HFFc6 (cell line): ENCODE measurements at regions not wholly inside any gene's neighbourhood (a gene's known extent, or its start where the extent isn't known, plus 50 kb on each side); places are given as distances from the start of the nearest gene placed in this dataset.
A peak's percentile ranks its signal among the peaks of the same experiment; 100 is the strongest.
"Not testable (repeated sequence)": the region's sequence is repeated elsewhere in the genome, so short reads cannot be mapped to it uniquely, and the experiment has no call there.

Experiments
- DNase-seq: peaks from one replicate; pipeline ENCODE4 v3.0.0-alpha.2; 2018
- H3K27ac Mint-ChIP-seq: 2 replicates; pipeline ENCODE4 v1.8.0; 2020; ENCODE audit warnings: mild to moderate bottlenecking, mixed read lengths
- H3K27me3 Mint-ChIP-seq: 2 replicates; pipeline ENCODE4 v1.8.0; 2021; ENCODE audit warnings: mild to moderate bottlenecking, moderate library complexity, mixed read lengths; ENCODE audit not compliant: insufficient read depth
- H3K36me3 Mint-ChIP-seq: 2 replicates; pipeline ENCODE4 v1.8.0; 2021; ENCODE audit warnings: low read depth, mixed read lengths
- H3K4me1 Mint-ChIP-seq: 2 replicates; pipeline ENCODE4 v1.8.0; 2020; ENCODE audit warnings: low read depth, mixed read lengths
- H3K4me3 Mint-ChIP-seq: 2 replicates; pipeline ENCODE4 v1.8.0; 2020; ENCODE audit warnings: mild to moderate bottlenecking, moderate library complexity, mixed read lengths
- H3K9me3 Mint-ChIP-seq: 2 replicates; pipeline ENCODE4 v1.8.0; 2020; ENCODE audit warnings: mild to moderate bottlenecking, mixed read lengths
- TF ChIP-seq, protein P1 (sequence below): fragments of 200-600 bp; sonication (generic); IDR thresholded peaks from 2 replicates; pipeline ENCODE4 v1.5.0; 2021; ENCODE audit warnings: antibody characterized with exemption, mild to moderate bottlenecking

DNA sequence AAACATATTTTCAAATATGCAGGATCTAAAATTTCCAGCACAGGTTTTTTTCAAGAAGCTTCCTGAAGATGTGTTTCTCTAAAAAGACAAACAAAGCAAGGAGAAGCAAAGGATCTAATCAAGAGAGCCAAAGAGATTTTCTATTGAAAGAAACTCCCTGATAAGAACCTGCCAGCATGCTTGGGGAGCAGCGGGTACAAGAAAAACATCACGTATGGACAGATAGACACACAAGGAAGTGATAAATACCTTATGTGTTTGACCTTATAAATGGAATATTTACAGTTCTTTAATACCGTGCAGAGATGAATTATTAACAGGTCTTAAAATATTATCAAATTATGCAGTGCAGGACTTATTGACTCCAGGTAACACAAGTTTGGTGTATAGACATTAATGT lies 562.1 kb downstream of the DACH1 start:
- no peak overlapping the region for H3K4me3 Mint-ChIP-seq

DNA sequence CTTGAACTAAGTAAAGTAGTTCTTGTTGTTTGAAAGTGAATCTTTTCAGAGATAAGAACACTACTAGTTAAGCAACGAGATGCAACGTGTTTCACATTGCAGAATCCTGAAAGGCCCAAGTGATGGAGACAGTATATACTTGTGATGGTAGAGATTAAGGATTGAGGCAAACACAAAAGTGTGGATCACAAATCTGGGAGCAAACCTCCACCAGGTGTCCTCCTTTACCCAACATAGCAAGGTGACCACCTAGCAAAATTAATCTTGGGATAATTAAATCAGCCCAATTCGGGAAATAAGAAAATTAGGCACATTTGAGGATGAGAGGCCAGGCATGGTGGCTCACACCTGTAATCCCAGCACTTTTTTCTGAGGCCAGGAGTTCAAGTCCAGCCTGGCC lies 563.9 kb downstream of the DACH1 start:
- no peak for DNase-seq
- H3K9me3 Mint-ChIP-seq = peaks cover 29% of the 10 kb centered on the region
- TF ChIP-seq, protein P1, sequence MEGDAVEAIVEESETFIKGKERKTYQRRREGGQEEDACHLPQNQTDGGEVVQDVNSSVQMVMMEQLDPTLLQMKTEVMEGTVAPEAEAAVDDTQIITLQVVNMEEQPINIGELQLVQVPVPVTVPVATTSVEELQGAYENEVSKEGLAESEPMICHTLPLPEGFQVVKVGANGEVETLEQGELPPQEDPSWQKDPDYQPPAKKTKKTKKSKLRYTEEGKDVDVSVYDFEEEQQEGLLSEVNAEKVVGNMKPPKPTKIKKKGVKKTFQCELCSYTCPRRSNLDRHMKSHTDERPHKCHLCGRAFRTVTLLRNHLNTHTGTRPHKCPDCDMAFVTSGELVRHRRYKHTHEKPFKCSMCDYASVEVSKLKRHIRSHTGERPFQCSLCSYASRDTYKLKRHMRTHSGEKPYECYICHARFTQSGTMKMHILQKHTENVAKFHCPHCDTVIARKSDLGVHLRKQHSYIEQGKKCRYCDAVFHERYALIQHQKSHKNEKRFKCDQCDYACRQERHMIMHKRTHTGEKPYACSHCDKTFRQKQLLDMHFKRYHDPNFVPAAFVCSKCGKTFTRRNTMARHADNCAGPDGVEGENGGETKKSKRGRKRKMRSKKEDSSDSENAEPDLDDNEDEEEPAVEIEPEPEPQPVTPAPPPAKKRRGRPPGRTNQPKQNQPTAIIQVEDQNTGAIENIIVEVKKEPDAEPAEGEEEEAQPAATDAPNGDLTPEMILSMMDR = no peak
- H3K27ac Mint-ChIP-seq = no peak overlapping the region
- no peaks in the 10 kb centered on the region for H3K36me3 Mint-ChIP-seq
- no peak overlapping the region for H3K4me3 Mint-ChIP-seq
- H3K4me1 Mint-ChIP-seq = no peaks in the 10 kb centered on the region
- H3K27me3 Mint-ChIP-seq = no peaks in the 10 kb centered on the region; the same call in 1 of the 2 replicates

More for the DNA sequence above, 562.1 kb downstream of the DACH1 start:
- H3K27ac Mint-ChIP-seq = no peak overlapping the region
- TF ChIP-seq, protein P1 = no peak
- H3K36me3 Mint-ChIP-seq = no peaks in the 10 kb centered on the region
- no peaks in the 10 kb centered on the region; the same call in 1 of the 2 replicates for H3K27me3 Mint-ChIP-seq
- no peak for DNase-seq
- peaks cover 30% of the 10 kb centered on the region for H3K9me3 Mint-ChIP-seq
- no peaks in the 10 kb centered on the region for H3K4me1 Mint-ChIP-seq

DNA sequence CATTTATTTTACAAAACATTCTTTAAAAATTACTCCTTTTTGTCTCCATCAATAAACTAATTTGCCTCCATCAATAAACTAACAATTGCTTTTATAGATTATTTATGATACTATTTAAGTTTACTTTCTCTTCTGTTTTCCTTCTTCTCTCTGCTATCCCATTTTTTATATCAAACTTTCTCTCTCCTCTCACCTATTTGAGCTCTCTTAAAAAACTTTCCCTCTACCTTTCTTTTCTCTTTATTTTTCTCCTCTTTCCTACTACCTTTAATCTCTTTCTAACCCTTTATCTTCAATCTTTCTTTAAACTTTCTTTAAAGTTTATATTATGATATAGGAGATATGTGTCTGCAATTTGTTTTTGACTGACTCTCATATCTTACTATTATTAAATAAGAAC lies 566.4 kb downstream of the DACH1 start:
- H3K27me3 Mint-ChIP-seq = no peaks in the 10 kb centered on the region; the same call in 1 of the 2 replicates
- TF ChIP-seq, protein P1 = no peak

DNA sequence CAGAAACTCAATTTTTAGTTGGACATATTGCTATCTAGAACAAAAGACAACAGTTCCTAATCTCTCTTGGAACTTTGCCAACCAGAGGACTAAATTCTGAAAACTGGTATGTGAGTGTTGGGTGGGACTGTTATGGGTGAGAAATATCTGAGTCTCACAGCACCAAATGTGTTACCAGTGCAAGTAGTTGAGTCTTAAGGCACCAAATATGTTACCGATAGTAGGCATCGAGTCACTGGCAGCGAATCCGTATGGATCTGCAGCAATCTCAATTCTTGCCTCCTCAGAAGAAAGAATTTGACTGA lies 575.2 kb downstream of the DACH1 start:
- no peak overlapping the region for H3K27ac Mint-ChIP-seq
- H3K9me3 Mint-ChIP-seq = peaks cover 17% of the 10 kb centered on the region
- DNase-seq = no peak
- no peak overlapping the region for H3K4me3 Mint-ChIP-seq
- TF ChIP-seq, protein P1 = no peak
- no peaks in the 10 kb centered on the region for H3K36me3 Mint-ChIP-seq
- H3K27me3 Mint-ChIP-seq = no peaks in the 10 kb centered on the region
- H3K4me1 Mint-ChIP-seq = peaks cover 9% of the 10 kb centered on the region; the same call in 1 of the 2 replicates

More for the DNA sequence above, 566.4 kb downstream of the DACH1 start:
- H3K9me3 Mint-ChIP-seq = peaks cover 22% of the 10 kb centered on the region
- no peak overlapping the region for H3K27ac Mint-ChIP-seq
- no peak for DNase-seq
- no peaks in the 10 kb centered on the region for H3K4me1 Mint-ChIP-seq
- H3K4me3 Mint-ChIP-seq = no peak overlapping the region
- no peaks in the 10 kb centered on the region for H3K36me3 Mint-ChIP-seq

DNA sequence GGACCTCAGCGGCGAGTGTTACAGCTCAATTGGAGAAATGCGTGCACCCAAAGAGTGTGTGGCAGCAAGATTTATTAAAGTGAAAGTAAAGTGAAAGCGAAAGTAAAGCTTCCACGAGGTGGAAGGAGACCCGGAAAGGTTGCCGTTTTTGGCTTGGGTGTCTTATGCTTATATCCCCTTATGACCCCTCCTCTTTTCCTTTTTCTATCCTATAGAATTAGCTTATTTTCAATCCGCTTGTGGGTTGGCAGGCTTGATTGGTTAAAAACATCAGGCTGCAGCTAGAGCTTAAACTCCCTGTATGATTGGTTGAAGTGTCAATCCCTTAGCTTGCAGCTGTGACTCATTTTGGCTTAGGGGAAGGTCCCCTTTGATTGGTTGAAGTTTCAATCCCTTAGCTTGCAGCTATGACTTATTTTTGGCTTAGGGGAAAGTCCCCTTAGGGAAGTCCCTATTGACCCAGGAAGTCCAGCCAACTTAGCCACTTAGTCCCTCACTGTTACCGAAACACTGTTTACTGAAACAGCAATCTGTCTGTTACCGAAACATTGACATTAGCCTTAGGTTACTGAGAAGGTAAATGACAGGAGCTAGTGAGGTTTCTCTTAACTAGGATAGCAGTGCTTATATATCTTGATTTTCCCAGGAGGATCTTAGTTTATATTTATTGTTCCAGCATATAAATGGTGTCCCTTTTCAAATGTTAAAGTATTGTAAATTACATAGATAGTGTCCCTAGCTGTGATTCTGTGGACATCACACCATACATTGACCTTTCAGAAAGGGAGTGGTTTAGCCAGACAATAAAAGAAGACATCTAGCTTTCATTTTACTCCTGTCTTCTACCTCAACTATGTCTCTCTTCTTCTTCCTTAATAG lies 575.8 kb downstream of the DACH1 start:
- Mint-ChIP-seq H3K27ac (no peak overlapping the region), H3K27me3 (peaks cover 2% of the 10 kb centered on the region; the same call in 1 of the 2 replicates), H3K9me3 (peaks cover 17% of the 10 kb centered on the region), H3K4me1 (peaks cover 9% of the 10 kb centered on the region; the same call in 1 of the 2 replicates), H3K36me3 (no peaks in the 10 kb centered on the region), H3K4me3 (peak overlapping the region; percentile 80)
- TF ChIP-seq, protein P1 = no peak
- DNase-seq = no peak

DNA sequence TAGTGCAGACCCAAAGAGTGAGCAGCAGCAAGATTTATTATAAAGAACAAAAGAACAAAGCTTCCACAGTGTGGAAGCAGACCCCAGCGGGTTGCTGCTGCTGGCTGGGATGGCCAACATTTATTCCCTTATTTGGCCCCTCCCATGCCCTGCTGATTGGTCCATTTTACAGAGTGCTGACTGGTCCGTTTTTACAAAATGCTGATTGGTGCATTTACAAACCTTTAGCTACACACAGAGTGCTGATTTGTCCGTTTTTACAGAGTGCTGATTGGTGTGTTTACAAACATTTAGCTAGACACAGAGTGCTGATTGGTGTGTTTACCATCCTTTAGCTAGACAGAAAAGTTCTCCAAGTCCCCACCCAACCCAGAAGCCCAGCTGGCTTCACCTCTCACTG lies 577.0 kb downstream of the DACH1 start:
- not testable (repeated sequence) for H3K4me3 Mint-ChIP-seq, DNase-seq, H3K4me1 Mint-ChIP-seq, H3K27me3 Mint-ChIP-seq, H3K36me3 Mint-ChIP-seq, H3K27ac Mint-ChIP-seq
- peaks cover 26% of the 10 kb centered on the region for H3K9me3 Mint-ChIP-seq
